ENCODE measurements at regions not wholly inside any gene's neighbourhood (a gene's known extent, or its start where the extent isn't known, plus 50 kb on each side); places are given as distances from the start of the nearest gene placed in this dataset.

DNA sequence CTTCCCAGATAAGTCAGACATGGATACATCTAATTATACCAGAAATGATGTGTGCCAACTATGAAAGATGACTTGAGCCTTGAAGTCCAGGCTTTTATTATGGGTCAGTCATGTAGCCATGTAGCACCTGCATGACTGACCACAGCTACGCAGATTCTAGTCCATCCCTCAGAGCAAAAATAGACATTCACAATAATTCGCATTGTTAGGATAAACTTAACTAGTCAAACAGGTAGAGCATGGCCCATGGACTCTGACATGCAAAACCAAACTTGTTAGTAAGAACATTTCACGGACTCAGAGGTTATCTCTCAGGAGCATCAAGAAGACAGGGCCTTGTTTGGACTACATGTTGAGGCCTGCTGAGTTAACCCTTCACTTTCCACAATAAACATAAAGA lies 132.6 kb downstream of the PWWP3B start:
- no peak overlapping the region for H3K9ac ChIP-seq (ENCODE audit: low read length in 3 of 3)
- FAIRE-seq (no peak), DNase-seq (no peak)
- intact Hi-C loops (cut with DNase I) = no loop called here
- no peaks in the 10 kb centered on the region for H3K4me1 ChIP-seq (ENCODE audit: control insufficient read depth in 2 of 3, insufficient read depth in 2 of 3, low read depth in 1 of 3, low read length in 3 of 3)
- no peaks in the 10 kb centered on the region for H3K9me3 ChIP-seq (ENCODE audit: control insufficient read depth in 2 of 3, insufficient read depth in 1 of 3, low read length in 3 of 3)
- no peak overlapping the region for H3K27ac ChIP-seq (ENCODE audit: low read depth in 2 of 2, low read length in 2 of 2)
- TF ChIP-seq, protein P1, sequence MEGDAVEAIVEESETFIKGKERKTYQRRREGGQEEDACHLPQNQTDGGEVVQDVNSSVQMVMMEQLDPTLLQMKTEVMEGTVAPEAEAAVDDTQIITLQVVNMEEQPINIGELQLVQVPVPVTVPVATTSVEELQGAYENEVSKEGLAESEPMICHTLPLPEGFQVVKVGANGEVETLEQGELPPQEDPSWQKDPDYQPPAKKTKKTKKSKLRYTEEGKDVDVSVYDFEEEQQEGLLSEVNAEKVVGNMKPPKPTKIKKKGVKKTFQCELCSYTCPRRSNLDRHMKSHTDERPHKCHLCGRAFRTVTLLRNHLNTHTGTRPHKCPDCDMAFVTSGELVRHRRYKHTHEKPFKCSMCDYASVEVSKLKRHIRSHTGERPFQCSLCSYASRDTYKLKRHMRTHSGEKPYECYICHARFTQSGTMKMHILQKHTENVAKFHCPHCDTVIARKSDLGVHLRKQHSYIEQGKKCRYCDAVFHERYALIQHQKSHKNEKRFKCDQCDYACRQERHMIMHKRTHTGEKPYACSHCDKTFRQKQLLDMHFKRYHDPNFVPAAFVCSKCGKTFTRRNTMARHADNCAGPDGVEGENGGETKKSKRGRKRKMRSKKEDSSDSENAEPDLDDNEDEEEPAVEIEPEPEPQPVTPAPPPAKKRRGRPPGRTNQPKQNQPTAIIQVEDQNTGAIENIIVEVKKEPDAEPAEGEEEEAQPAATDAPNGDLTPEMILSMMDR (IDR thresholded peaks at IDR 0.05; ENCODE audit: borderline replicate concordance, extremely low read depth, insufficient read depth) = no peak
- no peaks in the 10 kb centered on the region for H3K36me3 ChIP-seq (ENCODE audit: control insufficient read depth in 2 of 3, insufficient read depth in 3 of 3, low read length in 3 of 3)
- no peak overlapping the region for H3K4me3 ChIP-seq (ENCODE audit: low read length in 3 of 3)
- H3K27me3 ChIP-seq (ENCODE audit: control insufficient read depth, insufficient read depth, low read length) = no peaks in the 10 kb centered on the region

DNA sequence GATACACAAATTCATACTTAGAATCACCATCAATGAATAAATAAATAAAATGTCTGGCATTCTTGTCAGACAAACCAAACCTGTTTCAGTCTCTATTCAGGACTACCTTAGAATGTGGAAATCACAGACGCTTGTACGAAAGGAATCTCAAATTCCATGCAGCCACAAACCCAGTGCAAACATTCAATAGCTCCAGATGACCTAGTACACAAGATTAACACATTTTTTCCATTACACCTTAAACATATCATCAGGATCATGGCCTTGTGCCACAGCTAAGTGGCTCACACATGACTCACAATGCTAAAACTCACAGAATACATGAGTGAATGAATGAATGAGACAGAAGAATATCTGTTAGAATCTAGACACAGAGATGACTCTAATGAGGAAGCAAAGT lies 134.2 kb downstream of the PWWP3B start:
- H3K36me3 ChIP-seq (ENCODE audit: control insufficient read depth in 2 of 3, insufficient read depth in 3 of 3, low read length in 3 of 3) = no peaks in the 10 kb centered on the region
- H3K9ac ChIP-seq (ENCODE audit: low read length in 3 of 3) = no peak overlapping the region
- intact Hi-C loops (cut with DNase I) = no loop called here
- H3K9me3 ChIP-seq (ENCODE audit: control insufficient read depth in 2 of 3, insufficient read depth in 1 of 3, low read length in 3 of 3) = no peaks in the 10 kb centered on the region
- H3K4me3 ChIP-seq (ENCODE audit: low read length in 3 of 3) = no peak overlapping the region
- no peaks in the 10 kb centered on the region for H3K27me3 ChIP-seq (ENCODE audit: control insufficient read depth, insufficient read depth, low read length)
- FAIRE-seq = no peak
- H3K27ac ChIP-seq (ENCODE audit: low read depth in 2 of 2, low read length in 2 of 2) = no peak overlapping the region
- DNase-seq = no peak
- H3K4me1 ChIP-seq (ENCODE audit: control insufficient read depth in 2 of 3, insufficient read depth in 2 of 3, low read depth in 1 of 3, low read length in 3 of 3) = no peaks in the 10 kb centered on the region
- TF ChIP-seq, protein P1 (IDR thresholded peaks at IDR 0.05; ENCODE audit: borderline replicate concordance, extremely low read depth, insufficient read depth) = no peak

DNA sequence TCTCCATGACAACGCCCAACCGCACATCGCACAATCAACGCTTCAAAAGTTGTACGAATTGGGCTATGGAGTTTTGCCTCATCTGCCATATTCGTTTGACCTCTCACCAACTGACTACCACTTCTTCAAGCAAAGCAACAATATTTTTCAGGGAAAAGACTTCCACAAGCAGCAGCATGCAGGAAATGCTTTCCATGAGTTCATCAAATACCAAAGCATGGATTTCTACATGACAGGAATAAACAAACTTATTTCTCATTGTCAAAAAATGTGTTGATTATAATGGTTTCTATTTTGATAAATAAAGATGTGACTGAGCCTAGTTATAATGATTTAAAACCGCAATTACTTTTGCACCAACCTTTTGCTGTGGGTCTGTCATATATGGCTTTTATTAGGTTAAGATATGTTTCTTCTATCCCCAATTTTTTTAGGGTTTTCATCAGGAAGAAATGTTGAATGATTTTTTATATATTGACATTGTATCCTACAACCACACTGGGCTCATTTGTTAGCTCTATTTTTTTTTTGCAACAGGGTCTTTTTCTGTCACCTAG lies 138.4 kb downstream of the PWWP3B start:
- TF ChIP-seq, protein P1 (IDR thresholded peaks at IDR 0.05; ENCODE audit: borderline replicate concordance, extremely low read depth, insufficient read depth) = no peak
- H3K9ac ChIP-seq (ENCODE audit: low read length in 3 of 3) = no peak overlapping the region
- H3K4me3 ChIP-seq (ENCODE audit: low read length in 3 of 3) = no peak overlapping the region
- H3K9me3 ChIP-seq (ENCODE audit: control insufficient read depth in 2 of 3, insufficient read depth in 1 of 3, low read length in 3 of 3) = no peaks in the 10 kb centered on the region
- H3K4me1 ChIP-seq (ENCODE audit: control insufficient read depth in 2 of 3, insufficient read depth in 2 of 3, low read depth in 1 of 3, low read length in 3 of 3) = no peaks in the 10 kb centered on the region
- no peaks in the 10 kb centered on the region for H3K36me3 ChIP-seq (ENCODE audit: control insufficient read depth in 2 of 3, insufficient read depth in 3 of 3, low read length in 3 of 3)
- H3K27me3 ChIP-seq (ENCODE audit: control insufficient read depth, insufficient read depth, low read length) = no peaks in the 10 kb centered on the region
- intact Hi-C loops (cut with DNase I) = no loop called here
- FAIRE-seq (no peak), DNase-seq (no peak)
- no peak overlapping the region for H3K27ac ChIP-seq (ENCODE audit: low read depth in 2 of 2, low read length in 2 of 2)

DNA sequence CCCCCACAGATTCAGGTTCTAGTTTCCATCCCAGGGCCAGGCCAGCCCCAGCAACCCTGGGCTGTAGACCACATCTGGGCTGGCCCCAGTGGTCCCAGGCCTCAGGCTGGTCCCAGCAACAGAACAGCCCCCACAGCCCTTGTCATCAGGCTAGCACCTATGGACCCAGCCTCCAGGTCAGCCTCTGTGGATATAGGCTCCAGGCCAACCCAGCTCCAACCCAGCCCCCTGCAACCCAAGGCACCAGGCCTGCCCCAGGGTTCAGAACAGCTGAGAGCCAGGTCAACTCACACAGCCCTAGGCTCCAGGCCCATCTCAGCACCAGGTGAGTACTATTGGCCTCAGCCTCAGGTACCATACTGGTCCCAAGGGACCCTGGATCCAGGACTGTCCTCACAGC lies 155.3 kb downstream of the PWWP3B start:
- Histone ChIP-seq H3K36me3 (ENCODE audit: control insufficient read depth in 2 of 3, insufficient read depth in 3 of 3, low read length in 3 of 3) (no peaks in the 10 kb centered on the region), H3K27ac (ENCODE audit: low read depth in 2 of 2, low read length in 2 of 2) (no peak overlapping the region), H3K27me3 (ENCODE audit: control insufficient read depth, insufficient read depth, low read length) (no peaks in the 10 kb centered on the region), H3K9ac (ENCODE audit: low read length in 3 of 3) (no peak overlapping the region), H3K4me1 (ENCODE audit: control insufficient read depth in 2 of 3, insufficient read depth in 2 of 3, low read depth in 1 of 3, low read length in 3 of 3) (no peaks in the 10 kb centered on the region), H3K4me3 (ENCODE audit: low read length in 3 of 3) (no peak overlapping the region), H3K9me3 (ENCODE audit: control insufficient read depth in 2 of 3, insufficient read depth in 1 of 3, low read length in 3 of 3) (no peaks in the 10 kb centered on the region)
- intact Hi-C loops (cut with DNase I) = no loop called here
- TF ChIP-seq, protein P1 (IDR thresholded peaks at IDR 0.05; ENCODE audit: borderline replicate concordance, extremely low read depth, insufficient read depth) = no peak
- DNase-seq (peak in 1 of 5 donors; percentile 52), FAIRE-seq (no peak)

All from kidney (tissue), 13 donors.